ENCODE measurements at regions not wholly inside any gene's neighbourhood (a gene's known extent, or its start where the extent isn't known, plus 50 kb on each side); places are given as distances from the start of the nearest gene placed in this dataset.

- no TSS peak for BruUV-seq (replicated peaks)
- no peaks in the 10 kb centered on the region for H4K20me1 ChIP-seq (ENCODE audit: insufficient read depth, low read length)
- intact Hi-C loops (cut with micrococcal nuclease; ENCODE audit: unreplicated experiment): no loop called here
- no peak overlapping the region for H2AFZ ChIP-seq (ENCODE audit: low read length)
- no peak for DNase-seq (ENCODE audit: low spot score)
- no peaks in the 10 kb centered on the region for H3K36me3 ChIP-seq (ENCODE audit: insufficient read depth, low read length)
- no peaks in the 10 kb centered on the region for H3K9me3 ChIP-seq (ENCODE audit: low read length)
- ChIA-PET POLR2A (interaction anchor here (0.7 to 0.8 kb wide), 4 partner anchors 44 to 782 kb away, joined by 3 to 8 read pairs (median 5); no protein-coding TSS in a partner anchor), CTCF (ENCODE audit: unreplicated experiment) (no interaction called here)
- H3K27ac ChIP-seq (ENCODE audit: low read depth, low read length, poor library complexity, severe bottlenecking): no peak overlapping the region
- TF ChIP-seq CTCF (conservative IDR thresholded peaks at IDR 0.05; ENCODE audit: low read length) (no peak), EZH2phosphoT487 (IDR thresholded peaks at IDR 0.05; ENCODE audit: borderline replicate concordance, low read depth, low read length) (no peak)
- no peaks in the 10 kb centered on the region for H3K9me2 ChIP-seq (ENCODE audit: insufficient read depth, low read length)
- H3K4me1 ChIP-seq (ENCODE audit: insufficient read depth, low read length, poor library complexity, severe bottlenecking): no peaks in the 10 kb centered on the region
- no peaks in the 10 kb centered on the region for H3K79me2 ChIP-seq (ENCODE audit: insufficient read depth, low read depth, low read length)
- no peak overlapping the region for H3K4me2 ChIP-seq (ENCODE audit: low read length)
- H3K4me3 ChIP-seq (ENCODE audit: low read depth, low read length, poor library complexity, severe bottlenecking): no peak overlapping the region
Measured at GRCh38 chr2:134109725-134110124, 144.1 kb upstream of the MGAT5 start.

- H3K9me2 ChIP-seq (ENCODE audit: insufficient read depth, low read length): no peaks in the 10 kb centered on the region
- no peak overlapping the region for H3K4me2 ChIP-seq (ENCODE audit: low read length)
- no peaks in the 10 kb centered on the region for H3K36me3 ChIP-seq (ENCODE audit: insufficient read depth, low read length)
- BruUV-seq (replicated peaks): no TSS peak
- no peak for DNase-seq (ENCODE audit: low spot score)
- H3K4me3 ChIP-seq (ENCODE audit: low read depth, low read length, poor library complexity, severe bottlenecking): no peak overlapping the region
- H3K27ac ChIP-seq (ENCODE audit: low read depth, low read length, poor library complexity, severe bottlenecking): no peak overlapping the region
- intact Hi-C loops (cut with micrococcal nuclease; ENCODE audit: unreplicated experiment): no loop called here
- ChIA-PET CTCF (ENCODE audit: unreplicated experiment) (no interaction called here), POLR2A (no interaction called here)
- no peaks in the 10 kb centered on the region for H4K20me1 ChIP-seq (ENCODE audit: insufficient read depth, low read length)
- H2AFZ ChIP-seq (ENCODE audit: low read length): no peak overlapping the region
- TF ChIP-seq CTCF (conservative IDR thresholded peaks at IDR 0.05; ENCODE audit: low read length) (no peak), EZH2phosphoT487 (IDR thresholded peaks at IDR 0.05; ENCODE audit: borderline replicate concordance, low read depth, low read length) (no peak)
- H3K4me1 ChIP-seq (ENCODE audit: insufficient read depth, low read length, poor library complexity, severe bottlenecking): no peaks in the 10 kb centered on the region
- no peaks in the 10 kb centered on the region for H3K9me3 ChIP-seq (ENCODE audit: low read length)
- no peaks in the 10 kb centered on the region for H3K79me2 ChIP-seq (ENCODE audit: insufficient read depth, low read depth, low read length)
Measured at GRCh38 chr2:134110532-134110931, 143.3 kb upstream of the MGAT5 start.

DNA sequence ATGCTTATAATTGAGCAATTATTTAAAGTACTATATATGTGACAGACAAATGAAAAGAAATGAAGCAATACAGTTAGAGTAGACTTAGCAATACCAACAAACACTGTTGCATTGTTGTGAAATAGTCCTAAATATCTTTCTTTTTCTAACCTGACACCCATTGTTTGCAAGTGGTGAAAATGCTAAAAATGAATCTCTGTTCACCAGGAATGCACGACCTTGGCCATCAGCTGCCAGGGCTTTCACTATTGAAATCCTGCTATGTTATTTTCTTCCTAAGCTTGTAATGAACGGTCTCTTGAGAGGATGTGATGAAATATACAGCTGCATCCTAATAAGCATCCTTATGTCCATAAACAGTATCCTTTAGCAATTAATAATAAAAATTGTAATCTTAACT, 136.2 kb upstream of the MGAT5 start:
- intact Hi-C loops (cut with micrococcal nuclease; ENCODE audit: unreplicated experiment): loop anchor here (1.0 to 5.0 kb wide), 4 partner anchors 90 to 800 kb away; partner anchors contain the start of gene CCNT2
- CTCF ChIA-PET (ENCODE audit: unreplicated experiment): interaction anchor here (1.0 to 4.4 kb wide), 5 partner anchors 102 to 333 kb away, joined by 3 to 44 read pairs (median 10); no protein-coding TSS in a partner anchor
- no peak overlapping the region for H3K4me3 ChIP-seq (ENCODE audit: low read depth, low read length, poor library complexity, severe bottlenecking)
- peaks cover 13% of the 10 kb centered on the region; the same call in 1 of the 2 replicates for H4K20me1 ChIP-seq (ENCODE audit: insufficient read depth, low read length)
- H3K4me2 ChIP-seq (ENCODE audit: low read length): no peak overlapping the region
- peaks cover 26% of the 10 kb centered on the region for H3K4me1 ChIP-seq (ENCODE audit: insufficient read depth, low read length, poor library complexity, severe bottlenecking)
- no peak for DNase-seq (ENCODE audit: low spot score)
- H2AFZ ChIP-seq (ENCODE audit: low read length): no peak overlapping the region
- no peaks in the 10 kb centered on the region for H3K36me3 ChIP-seq (ENCODE audit: insufficient read depth, low read length)
- no TSS peak for BruUV-seq (replicated peaks)
- no peaks in the 10 kb centered on the region for H3K9me2 ChIP-seq (ENCODE audit: insufficient read depth, low read length)
- TF ChIP-seq CTCF (conservative IDR thresholded peaks at IDR 0.05; ENCODE audit: low read length) (no peak), EZH2phosphoT487 (IDR thresholded peaks at IDR 0.05; ENCODE audit: borderline replicate concordance, low read depth, low read length) (no peak)
- no peak overlapping the region for H3K27ac ChIP-seq (ENCODE audit: low read depth, low read length, poor library complexity, severe bottlenecking)
- H3K9me3 ChIP-seq (ENCODE audit: low read length): no peaks in the 10 kb centered on the region
- POLR2A ChIA-PET: interaction anchor here (1.0 to 5.4 kb wide), 5 partner anchors 114 to 293 kb away, joined by 3 to 31 read pairs (median 5); no protein-coding TSS in a partner anchor
- H3K79me2 ChIP-seq (ENCODE audit: insufficient read depth, low read depth, low read length): peaks cover 18% of the 10 kb centered on the region; the same call in 1 of the 2 replicates
